NK-92 treated with Interleukin-12 subunit alpha and Interleukin-12 subunit beta, amount 100 ng/mL, for 24 hours (cell line): ENCODE measurements at regions not wholly inside any gene's neighbourhood (a gene's known extent, or its start where the extent isn't known, plus 50 kb on each side); places are given as distances from the start of the nearest gene placed in this dataset.
A peak's percentile ranks its signal among the peaks of the same experiment; 100 is the strongest.
"Not testable (repeated sequence)": the region's sequence is repeated elsewhere in the genome, so short reads cannot be mapped to it uniquely, and the experiment has no call there.

ENCODE experiments used
- DNase-seq: peaks from one replicate; lab custom pipeline; 2025; lab: John Stamatoyannopoulos, UW

- DNase-seq: no peak
Observed at GRCh38 chr9:71632776-71633175, 135.5 kb downstream of the CEMIP2 start.

DNA sequence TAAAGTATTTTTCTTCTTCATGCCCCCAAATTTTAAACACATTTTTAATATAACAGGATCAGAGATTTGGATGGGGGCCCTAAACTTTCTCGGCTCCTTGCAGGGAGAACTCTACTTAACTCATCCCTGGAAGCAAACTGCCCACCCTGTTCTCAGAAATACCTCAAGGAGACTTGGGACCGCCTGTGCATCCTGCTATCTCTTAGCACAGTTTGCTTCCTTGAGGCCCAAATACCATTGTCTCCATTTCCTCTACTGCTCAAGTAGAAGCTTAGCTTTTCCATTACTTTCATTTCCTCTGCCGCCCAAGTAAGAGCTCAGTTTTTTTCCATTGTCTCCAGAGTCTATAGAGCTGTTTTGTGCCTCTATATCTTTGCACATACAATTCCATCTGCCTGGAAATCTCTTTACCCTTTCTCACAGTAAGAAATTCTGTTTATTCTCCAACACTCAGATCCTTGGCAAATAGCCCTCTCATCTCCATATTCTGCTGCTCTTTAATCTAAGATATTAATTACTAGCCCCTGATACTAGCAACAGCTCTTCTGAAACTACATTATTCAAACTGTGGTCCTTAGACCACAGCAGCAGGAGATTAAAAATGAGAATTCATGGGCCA is 137.8 kb downstream of the CEMIP2 start:
- DNase-seq: no peak

- no peak for DNase-seq
Observed at GRCh38 chr9:71629578-71630215, 138.6 kb downstream of the CEMIP2 start.

DNA sequence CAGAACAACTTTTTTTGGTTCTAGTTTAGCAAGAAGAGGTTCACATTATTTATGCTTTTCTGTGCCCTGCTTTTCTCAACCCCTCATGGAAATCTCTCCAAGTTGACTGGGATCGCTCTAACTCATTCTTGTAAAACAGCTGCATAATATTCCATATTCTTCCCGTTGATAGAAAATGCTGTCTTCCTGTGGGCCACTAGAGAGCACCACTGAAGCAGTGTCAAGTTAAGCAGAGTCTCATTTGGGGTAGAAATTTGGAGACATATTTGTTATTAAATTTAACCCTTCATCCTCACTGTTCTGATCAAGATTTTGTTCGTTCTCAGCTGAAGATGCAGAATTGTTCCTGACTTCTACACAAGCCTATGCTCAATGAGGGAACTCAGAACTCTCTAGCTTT is 140.1 kb downstream of the CEMIP2 start:
- no peak for DNase-seq

GRCh38 chr9:71627537-71627936 is 140.8 kb downstream of the CEMIP2 start:
- DNase-seq: no peak

DNA sequence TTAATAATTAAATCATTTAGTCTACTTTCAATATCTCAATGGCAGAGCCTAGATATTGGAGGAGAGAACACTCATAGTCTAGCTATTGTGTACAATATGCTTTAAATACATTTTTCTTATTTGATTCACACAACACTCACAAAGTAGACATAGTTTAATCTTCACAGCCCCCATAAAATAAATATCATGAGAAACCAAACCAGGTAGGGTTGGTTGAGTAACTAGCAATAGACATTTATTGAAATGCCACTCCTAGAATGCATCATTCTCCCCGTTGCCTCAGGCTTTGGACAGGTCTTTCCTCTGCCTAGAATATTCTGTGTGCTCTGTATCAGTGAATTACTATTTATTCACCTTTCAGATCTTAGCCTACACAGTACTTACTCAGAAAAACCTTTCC is 141.9 kb downstream of the CEMIP2 start:
- no peak for DNase-seq

GRCh38 chr9:71624728-71625127 is 143.6 kb downstream of the CEMIP2 start:
- no peak for DNase-seq

- DNase-seq: no peak
Observed at GRCh38 chr9:71620746-71621145, 147.6 kb downstream of the CEMIP2 start.

DNA sequence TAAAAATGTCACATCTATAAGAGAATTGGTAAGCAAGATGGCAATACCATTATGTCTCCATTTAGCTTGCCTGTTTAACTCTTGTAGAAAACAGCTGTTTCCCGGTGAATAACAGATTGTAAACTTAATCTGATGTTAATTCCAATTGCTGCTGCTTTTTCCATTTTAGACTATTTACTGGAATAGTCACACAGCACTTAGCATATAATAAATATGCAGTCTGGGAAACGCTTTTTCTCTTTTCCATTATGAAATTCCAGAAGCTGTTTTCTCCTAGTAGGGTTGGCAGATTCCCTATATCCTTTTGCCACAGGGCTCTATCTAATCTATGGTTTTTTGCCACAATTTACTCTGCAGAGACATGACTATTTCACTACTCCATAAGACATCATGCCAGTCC is 148.0 kb downstream of the CEMIP2 start:
- DNase-seq: no peak

DNA sequence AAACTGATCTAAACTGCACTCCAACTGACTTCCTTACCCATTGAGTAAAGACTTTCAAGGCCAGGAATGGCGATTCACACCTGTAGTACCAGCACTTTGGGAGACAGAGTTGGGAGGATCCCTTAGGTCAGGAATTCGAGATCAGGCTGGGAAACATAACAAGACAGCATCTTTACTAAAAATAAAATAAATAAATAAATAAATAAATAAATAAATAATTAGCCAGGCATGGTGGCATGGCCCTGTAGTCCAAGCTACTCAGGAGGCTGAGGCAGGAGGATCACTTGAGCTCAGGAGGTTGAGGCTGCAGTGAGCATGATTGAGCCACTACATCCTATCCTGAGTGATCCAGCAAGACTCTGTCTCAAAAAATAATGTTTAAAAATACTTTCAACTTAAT is 148.4 kb downstream of the CEMIP2 start:
- no peak for DNase-seq

GRCh38 chr9:71614409-71615010 is 153.8 kb downstream of the CEMIP2 start:
- DNase-seq: no peak

DNA sequence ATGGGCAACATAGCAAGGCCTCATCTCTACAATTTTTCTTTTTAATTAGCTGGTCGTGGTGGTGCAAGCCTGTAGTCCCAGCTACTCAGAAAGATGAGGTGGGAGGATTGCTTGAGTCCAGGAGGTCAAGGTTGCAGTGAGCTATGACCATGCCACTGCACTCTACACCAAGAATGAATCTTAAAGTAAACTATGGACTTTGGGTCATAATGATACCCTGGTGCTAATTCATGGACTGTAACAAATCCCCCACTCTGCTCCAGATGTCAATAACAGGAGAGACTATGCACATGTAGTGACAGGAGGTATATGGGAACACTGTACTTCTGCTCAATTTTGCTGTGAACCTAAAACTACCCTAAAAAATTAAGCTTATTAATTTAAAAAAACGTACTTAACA is 155.4 kb downstream of the CEMIP2 start:
- no peak for DNase-seq

GRCh38 chr9:71609448-71609830 is 158.9 kb downstream of the CEMIP2 start:
- no peak for DNase-seq

GRCh38 chr9:71608825-71609447 is 159.4 kb downstream of the CEMIP2 start:
- no peak for DNase-seq

DNA sequence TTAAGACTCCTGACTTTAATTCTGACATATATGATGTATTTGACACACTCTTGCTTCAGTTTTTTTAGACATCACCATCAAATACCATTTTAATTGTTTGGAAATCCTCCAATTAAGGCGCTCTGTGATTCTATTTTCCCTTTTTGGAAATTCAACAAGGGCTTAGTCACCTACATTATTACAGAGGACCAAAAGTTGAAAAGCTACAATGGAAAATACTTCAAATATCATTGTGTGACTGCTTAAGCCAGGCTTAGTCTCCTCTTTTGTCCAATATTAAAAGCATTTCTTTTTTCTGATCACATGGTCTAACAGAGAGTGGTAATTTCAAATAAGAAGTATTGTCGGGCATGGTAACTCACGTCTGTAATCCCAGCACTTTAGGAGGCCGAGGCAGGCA is 160.3 kb downstream of the CEMIP2 start:
- no peak for DNase-seq

DNA sequence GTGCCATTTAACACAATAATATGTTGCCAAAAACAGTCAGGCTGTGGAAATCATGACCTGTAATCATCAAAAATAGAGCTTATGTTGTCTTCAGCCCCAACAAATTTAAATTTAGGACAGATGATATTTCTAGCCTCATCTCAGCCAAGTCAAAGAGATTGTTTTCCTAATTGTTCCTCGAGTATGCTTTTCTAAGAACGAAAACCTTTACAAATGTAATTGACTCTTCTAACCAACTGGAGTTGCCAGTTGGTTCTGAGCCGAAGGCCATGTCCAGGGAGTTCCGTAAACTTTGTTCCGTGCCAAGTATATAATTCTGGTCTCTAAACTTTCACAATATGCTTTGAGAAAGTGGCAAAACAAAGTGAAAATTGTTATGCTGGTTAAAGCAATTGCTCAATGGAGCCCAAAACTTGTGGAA is 160.8 kb downstream of the CEMIP2 start:
- DNase-seq: no peak

GRCh38 chr9:71604197-71605063 is 163.9 kb downstream of the CEMIP2 start:
- DNase-seq: peak; percentile 58

- no peak for DNase-seq
Observed at GRCh38 chr9:71602652-71603051, 165.7 kb downstream of the CEMIP2 start.

DNA sequence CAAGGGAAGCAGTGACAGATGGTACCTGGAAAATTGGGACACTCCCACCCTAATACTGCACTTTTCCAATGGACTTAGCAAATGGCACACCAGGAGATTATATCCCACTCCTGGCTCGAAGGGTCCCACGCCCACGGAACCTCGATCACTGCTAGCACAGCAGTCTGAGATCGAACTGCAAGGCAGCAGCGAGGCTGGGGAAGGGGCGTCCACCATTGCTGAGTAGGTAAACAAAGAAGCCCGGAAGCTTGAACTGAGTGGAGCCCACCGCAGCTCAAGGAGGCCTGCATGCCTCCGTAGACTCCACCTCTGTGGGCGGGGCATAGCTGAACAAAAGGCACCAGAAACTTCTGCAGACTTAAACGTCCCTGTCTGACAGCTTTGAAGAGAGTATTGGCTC is 172.6 kb downstream of the CEMIP2 start:
- not testable (repeated sequence) for DNase-seq

DNA sequence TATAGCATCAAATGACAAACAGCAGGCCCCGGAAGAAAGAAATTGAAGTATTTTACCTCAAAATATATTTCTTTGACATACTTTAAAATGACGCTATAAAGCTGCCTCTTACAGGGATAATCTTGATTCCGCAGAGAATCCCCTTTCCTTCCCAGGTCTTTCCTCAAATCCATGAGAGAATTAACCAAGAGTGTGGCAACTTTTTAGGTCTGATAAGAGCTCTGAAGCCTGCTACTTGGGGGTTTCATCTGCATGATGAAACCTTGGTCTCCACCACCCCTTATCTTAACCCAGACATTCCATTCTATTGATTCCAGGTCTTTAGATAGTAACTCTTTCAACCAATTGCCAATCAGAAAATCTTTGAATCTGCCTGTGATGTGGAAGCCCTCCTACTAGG is 173.8 kb downstream of the CEMIP2 start:
- no peak for DNase-seq

- DNase-seq: no peak
Observed at GRCh38 chr9:71592400-71592799, 175.9 kb downstream of the CEMIP2 start.

GRCh38 chr9:71590362-71590761 is 178.0 kb downstream of the CEMIP2 start:
- DNase-seq: no peak
